HG02623 (cell line): ENCODE measurements at regions not wholly inside any gene's neighbourhood (a gene's known extent, or its start where the extent isn't known, plus 50 kb on each side); places are given as distances from the start of the nearest gene placed in this dataset.
"Not testable (repeated sequence)": the region's sequence is repeated elsewhere in the genome, so short reads cannot be mapped to it uniquely, and the experiment has no call there.

Experiments
- ATAC-seq: cut with Tn5 transposase; IDR thresholded peaks from one replicate; pipeline ENCODE4 v1.9.1; 2021; ENCODE audit warnings: moderate library complexity; ENCODE audit not compliant: unreplicated experiment

DNA sequence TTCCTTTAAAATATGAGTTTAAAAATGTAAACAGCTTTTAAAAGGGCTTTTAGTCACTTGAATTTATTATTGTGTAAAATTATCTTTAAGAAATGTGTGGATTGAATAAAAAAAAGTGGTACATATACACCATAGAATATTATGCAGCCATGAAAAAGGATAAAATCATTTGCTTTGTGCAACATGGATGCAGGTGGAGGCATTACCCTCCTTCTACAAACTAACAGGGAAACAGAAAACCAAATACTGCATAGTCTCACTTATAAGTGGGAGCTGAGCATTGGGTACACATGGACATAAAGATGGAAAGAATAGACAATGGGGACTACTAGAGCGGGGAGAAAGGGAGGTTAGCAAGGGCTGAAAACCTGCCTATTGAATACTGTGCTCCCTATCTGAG, 999.3 kb downstream of the SLITRK5 start:
- no peak for ATAC-seq

DNA sequence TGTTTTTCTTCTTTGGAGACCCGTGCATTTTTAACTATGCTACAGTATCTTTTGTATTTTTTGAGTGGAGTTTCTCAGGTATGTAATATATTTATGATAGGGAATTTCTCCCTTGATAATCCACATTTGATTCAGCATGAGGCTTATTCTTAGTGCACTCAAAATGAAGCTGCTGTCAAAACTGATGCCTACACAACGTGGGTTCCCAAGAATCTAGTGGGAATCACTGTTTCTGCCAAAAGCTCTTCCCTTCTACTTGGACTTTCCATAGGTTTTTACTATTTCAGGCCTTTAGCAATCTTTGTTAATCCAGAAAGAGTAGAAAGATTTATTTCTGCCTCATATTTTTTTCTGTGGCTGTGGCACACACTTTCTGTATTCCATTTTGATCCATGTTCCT, 1003.7 kb downstream of the SLITRK5 start:
- ATAC-seq = no peak

DNA sequence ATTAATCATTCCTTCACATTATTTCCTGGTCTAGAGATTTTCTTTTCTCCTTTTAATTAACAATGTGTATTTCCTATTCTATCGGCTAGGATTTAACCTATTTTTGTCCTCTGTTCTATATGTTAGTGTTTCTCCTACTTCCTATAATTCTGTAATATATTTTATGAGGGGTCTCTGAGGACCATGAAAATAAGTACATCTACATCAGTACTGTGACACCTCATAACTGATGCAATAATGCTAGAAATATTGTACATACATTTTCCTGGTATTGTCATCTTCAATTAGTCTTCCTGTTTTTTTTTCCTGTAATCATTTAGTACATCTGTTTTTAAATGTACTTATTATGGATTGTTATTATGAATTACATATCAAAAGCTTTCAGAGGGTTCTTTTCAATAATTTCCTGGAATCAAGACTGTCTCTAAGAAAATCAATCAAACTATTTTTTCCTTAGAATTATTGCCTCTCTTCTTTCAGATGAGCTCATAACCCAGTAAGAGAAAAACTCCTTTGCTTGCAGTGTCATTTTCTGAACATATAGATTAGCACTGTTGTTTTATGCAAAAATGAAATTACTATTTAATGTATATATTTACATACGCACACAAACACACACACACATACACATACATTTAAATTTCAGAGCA, 1004.3 kb downstream of the SLITRK5 start:
- ATAC-seq = no peak

DNA sequence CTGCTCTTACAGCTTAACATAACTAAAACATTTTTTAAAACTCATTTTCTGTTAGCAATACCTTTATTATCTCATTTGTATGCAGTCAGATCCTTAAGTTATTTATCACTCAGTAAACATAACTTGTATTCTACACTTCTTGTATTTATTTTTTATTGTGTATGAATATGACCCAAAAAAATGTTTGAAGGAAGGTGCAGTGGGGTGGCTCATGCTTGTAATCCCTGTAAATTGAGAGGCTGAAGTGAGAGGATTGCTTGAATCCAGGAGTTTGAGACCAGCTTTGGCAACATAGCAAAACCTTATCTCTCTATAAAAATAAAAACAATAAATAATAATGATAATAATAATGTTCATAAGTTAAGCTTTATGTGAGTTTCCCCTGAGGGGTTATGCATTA, 1004.8 kb downstream of the SLITRK5 start:
- no peak for ATAC-seq

DNA sequence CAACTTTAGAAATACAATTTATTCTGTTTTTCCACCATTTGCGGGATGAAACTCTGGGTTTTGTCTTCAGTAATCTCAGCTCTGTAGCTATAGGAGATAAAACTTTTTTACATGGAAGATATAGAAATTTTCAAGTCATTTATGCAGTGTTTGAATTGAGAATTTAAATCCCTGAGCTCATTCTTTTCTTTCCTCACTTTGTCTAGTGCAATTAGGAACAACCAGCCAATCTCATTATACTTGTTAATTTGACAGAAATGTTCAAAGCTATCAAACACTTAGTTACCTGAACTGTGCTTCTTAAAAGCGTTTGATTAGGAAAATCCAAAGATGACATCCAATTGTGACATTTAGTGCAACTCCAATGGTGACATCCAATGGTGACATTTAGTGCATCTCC, 1014.3 kb downstream of the SLITRK5 start:
- no peak for ATAC-seq

DNA sequence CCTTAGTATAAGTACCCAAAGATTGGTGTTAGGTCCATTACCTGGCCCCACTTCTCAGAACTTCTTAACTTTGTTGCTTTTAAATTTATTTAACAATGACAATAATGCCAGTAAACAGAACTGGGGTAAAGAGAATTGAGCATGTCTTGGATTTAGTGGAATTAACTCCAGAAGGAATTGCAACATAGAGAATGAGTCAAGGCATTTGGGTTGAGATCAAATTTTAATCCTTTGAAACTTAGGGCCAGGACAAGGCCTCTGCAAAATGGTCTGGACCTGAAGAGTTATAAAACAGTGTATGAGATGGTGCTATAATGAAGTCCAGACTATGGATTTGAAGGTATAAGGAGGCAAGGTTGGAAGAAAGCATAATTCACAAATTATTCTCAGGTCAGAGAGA, 1030.4 kb downstream of the SLITRK5 start:
- ATAC-seq = no peak

DNA sequence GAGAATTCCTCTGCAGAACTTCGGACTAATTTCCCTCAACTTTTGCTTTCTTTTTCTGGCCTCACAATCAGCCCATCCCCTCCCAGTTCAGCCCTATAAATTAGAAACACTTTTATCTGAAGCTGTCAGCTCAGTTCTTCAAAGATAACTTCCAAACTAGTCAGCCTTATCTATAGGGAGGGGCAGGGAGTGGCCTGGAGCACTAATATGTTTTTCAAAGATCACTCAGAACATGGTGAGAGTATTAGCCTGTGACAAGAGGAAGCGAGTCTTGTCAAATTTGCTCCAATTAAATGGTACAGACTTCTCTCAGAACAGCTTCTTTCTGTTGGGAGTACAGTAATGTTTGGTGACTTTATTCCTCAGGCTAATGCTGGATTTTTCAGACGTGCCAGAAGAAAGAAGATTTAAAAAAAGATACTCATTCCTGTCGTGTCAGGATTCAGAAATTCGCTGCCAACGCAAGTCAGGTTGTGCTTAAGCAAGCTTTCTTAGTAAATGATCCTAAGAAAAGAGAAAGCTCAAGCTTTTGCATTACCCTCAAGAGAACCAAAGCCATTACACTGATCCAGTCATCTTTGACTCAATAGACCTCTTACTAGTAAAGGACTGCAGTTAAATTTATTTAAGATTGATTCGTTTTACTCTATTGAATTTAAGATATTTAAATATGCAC, 1033.6 kb downstream of the SLITRK5 start:
- ATAC-seq = no peak

DNA sequence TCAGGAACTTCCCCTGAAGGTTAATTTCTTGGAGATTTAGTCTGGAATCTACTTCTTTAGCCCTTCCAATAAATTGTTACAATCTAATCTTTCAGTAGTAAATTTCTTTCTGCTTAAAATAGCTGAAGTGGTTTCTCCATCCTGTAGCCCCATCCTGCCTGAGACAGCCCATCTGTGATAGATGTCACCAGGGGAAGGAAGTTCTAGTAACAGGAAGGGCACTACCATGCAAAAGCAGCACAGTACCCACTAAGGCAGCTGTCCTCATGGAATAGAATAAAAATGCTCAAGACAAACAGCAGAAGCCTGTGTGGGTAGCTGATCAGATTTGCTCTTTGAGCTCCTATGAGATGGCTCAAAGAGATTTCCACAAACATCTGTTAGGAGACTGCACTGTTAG, 1036.5 kb downstream of the SLITRK5 start:
- ATAC-seq = no peak

DNA sequence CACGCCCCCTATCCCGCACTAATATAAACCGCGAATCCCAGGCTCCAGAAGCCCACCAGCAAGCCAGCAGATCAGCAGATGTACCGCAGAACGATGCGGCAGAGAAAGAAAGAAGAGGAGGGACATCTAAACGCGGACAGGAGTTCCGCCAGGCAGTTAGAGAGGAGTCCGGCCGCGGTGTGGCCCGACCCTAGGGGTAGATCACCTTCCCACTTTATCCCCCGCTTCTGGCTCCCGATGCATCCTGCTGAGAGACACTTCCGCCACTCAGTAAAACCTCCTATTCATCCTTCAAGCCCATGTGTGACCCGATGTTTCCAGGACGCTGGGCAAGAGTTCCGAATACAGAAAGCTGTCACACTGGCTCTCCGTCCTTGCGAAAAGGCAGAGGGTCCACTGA, 1046.8 kb downstream of the SLITRK5 start:
- no peak for ATAC-seq

DNA sequence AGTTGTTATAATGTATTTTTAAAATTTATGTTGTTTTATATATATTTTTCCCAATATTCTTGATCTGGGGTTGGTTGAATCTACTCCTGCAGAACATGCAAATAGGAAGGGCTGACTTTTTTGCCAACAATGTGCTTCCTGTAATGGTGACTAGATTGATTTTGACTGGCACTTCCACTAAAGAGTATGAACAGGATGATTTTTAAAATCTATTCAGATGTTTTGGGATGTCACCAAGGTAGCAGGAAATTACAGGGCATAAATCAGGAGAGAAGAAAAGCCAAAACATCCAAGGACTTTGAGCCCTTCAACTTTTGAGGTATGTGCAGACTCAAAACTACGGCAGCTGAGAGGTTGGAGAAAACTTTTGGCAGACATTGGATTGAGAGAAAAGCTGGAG, 1047.6 kb downstream of the SLITRK5 start:
- ATAC-seq = no peak

DNA sequence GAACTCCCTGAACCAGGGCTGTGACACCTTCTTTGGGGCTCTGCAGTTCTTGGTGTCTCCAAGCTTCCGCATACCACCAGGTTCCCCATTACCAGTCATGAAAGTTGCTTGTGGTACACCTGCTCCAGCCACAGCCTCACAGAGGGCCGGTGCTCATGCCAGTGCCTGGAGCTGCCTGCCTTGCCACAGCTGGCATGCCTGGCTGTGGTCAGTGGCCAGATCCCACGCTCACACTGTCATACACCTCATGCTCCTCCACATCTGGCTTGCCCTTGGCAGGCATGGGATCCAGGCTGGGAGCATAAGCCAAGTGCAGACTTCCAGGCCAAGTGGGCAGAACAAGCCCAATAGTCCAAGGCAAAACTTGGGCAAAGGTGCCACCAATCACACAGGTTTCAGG, 1054.9 kb downstream of the SLITRK5 start:
- no peak for ATAC-seq

DNA sequence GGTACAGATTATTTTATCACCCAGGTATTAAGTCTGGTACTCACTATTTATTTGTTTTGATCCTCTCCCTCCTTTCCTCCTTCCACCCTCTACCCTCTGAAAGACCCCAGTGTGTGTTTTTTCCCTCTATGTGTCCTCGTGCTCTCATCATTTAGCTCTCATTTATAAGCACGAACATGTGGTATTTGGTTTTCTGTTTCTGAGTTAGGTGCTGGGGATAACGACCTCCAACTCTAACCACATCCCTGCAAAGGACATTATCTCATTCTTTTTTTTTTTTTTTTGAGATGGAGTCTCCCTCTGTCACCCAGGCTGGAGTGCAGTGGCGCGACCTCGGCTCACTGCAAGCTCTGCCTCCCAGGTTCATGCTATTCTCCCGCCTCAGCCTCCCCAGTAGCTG, 1056.1 kb downstream of the SLITRK5 start:
- ATAC-seq = not testable (repeated sequence)

DNA sequence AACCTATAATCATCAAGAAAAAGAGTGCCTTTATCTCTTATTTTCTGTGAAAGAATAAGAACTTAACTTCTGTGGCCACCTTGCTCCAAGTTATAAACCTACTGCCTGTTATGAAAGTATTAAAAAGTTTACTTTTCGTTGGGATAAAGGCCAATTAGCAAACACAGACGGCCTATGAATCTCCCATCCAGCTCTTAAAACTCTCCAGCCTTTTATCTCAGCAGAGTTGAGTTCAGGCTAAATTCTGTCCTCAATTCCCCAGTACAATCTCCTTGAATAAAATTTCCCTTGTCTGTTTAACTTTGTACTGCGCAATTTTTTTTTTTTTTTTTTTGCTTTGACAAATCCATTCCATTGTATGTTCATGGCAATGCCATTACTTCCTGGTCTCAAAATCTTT, 1058.4 kb downstream of the SLITRK5 start:
- ATAC-seq = no peak

DNA sequence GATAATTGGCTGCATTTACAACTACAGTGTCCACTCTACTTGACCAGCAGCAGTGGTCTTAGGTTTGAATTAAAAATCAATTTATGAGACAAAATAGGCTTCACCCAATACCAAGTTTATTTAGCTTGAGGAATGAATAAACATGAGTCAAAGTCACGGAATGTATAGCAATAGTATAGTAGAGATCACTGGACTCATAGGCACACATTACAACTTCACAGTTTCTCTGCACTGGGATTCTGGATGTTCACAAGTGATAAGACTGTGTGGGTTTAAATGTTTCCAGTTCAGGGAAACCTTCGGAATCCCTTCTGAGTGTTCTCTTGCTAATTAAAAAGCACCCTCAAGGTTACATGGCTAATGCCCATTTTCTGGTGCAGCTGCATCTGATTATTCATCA, 1064.9 kb downstream of the SLITRK5 start:
- ATAC-seq = no peak

DNA sequence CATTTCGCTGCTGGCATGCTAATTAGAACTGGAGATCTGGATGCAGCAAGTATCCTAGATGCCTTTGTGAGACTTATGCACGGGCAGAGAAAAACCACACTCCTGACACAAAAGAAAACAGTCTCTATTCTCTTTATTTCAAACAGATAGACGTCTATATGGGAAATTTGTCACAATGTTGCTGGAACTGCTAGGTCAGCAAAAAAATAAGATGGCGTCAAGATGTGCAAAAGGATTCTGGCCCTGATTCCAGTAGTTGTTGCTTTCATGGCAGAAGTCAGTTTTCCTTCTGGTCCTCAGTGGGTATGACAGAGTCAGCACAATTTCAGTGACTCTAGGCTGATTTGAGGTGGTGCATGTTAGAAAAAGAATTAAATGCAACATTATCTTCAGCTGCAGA, 1068.0 kb downstream of the SLITRK5 start:
- no peak for ATAC-seq

DNA sequence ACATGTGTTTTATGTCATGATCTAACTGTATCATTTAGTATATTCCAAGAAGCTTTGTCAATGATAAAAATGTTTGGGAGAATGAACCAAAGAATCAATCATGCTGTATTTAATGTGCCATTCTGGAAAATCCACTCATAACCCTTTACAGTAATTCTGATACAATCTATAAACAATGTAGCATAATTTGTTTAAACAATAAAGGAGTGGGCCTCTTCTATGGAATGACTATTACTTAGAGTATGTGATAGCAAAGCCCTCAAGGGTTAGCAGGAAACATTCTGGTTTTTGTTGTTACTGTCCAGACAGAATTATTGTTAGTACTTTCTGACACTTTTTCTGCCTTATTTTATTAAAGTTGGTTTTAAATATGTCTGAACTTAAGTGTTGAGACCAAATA, 1073.1 kb downstream of the SLITRK5 start:
- no peak for ATAC-seq

DNA sequence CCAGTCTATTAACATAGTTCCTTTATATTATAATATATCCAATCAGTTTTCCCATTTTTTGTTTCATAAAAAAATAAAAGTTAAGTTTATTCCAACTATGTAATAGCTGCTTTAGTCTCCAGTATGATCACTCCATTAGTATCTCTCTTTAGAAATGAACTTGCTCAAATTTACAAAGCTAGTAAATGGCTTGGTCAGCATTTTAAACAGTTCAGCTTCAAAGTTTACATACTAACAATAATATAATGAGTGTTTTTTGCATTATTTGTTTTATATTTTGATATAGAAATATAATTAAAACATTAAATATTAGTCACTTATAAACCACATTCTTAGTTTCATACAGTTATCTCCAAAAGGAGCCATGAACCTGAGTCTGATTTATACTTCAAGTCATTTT, 1073.8 kb downstream of the SLITRK5 start:
- no peak for ATAC-seq

DNA sequence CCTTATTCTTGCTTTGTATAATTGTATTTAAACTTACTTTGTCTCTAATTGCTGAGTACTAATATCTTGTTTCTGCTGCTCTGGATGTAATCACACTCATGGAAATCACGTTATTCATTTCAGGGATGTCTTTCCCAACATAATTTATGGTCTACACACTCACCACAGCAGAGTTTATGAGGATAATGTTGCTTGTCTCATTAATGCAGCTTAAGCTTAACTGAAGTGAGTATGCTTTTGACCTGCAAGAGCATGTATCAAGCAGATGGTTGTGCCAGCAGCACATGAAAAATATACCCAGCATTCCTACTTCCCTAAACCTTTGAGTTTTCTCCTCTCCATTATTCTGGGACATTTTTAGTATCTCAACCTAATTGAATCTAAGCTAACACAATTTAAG, 1080.9 kb downstream of the SLITRK5 start:
- no peak for ATAC-seq

DNA sequence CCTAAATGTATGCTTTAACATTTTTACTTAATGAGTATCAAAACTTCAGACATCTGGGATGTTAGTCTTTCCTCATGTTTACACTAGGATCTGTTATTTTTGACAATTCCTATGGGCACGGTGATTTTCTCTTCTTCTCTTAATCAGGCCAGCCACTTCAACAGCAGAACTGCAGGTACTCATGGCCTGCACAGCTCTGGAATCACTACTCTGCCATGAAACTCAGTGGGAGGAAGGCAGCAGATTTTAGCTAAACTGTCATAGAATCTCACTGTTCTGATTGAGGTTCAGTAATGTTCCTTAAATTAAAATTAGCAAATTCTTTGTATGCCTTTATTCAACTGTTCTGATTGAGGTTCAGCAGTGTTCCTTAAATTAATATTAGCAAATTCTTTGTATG, 1083.0 kb downstream of the SLITRK5 start:
- no peak for ATAC-seq

DNA sequence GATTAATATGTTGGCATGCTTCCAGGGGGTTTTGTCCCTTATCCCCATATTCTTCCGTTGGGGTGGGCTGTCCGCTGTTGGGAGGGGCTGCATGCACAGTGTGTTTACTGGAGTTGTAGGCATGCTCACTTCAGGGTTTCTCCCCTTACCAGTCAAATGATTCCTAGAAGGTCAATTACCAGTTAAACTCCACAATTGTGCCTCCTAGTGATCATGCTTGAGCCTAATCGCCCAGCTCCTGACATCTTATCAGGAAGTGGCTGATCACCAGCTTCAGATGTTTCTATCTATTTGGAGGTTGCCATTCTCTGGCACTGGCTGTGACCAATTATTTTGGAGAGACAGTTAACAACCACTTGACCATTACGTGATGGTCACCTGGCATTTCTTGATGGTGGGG, 1090.0 kb downstream of the SLITRK5 start:
- ATAC-seq = no peak

DNA sequence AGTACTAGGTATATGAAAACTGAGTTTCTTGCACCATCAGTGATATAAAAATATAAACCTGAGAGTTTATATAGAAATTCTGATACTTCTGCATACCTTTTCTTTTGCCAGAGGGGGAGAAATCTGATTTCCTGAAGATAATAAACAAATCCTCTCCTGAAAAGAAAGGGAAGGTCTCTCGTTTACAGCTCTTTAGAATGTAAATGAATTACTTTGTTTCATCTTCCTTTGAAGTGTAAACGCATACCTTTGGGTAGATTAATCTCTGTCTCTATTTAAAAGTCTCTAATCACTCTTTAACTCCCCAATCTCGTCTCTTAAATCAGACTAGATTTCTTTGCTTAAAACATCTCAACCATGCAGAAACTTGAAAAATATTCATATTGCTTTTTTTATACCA, 1092.9 kb downstream of the SLITRK5 start:
- ATAC-seq = no peak

DNA sequence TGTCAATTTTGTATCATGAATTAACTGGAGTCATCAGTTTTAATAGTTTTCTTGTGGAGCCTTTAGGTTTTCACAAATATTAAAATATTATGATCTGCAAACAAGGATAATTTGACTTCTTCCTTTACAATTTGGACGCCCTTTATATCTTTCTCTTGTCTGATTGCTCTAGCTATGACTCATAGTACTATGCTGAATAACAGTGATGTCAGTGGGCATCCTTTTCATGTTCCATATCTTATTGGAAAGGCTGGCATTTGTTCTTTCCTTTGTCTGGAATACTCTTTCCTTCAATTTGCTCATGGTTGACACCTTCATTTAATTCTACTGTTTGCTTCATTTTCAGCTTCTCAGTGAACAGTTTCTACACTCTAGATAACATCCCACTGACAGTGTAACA, 1129.3 kb downstream of the SLITRK5 start:
- no peak for ATAC-seq

DNA sequence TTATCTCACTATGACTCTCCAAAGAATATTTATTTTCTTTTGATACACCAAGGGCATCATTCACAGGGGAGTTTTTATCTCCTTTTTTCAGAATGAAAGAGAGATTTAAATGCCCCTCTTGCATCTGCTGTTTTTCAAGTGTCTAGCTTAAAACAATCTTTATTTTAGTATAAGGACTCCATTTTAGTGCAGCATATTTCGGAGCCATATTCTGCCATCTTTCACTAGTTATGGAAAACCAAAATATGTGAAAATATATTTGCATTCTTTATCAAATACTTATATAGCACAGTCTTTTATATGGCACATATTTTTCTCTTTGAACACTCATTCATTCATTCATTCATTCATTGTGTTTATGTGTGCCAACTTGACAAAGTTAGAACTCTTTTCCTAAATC, 1130.2 kb downstream of the SLITRK5 start:
- ATAC-seq = no peak
